Hematopoietic multipotent progenitor cell treated with erythropoietin and hydrocortisone succinate and interleukin-3 and kit ligand, for 17 days (in vitro differentiated cells): ENCODE measurements at regions not wholly inside any gene's neighbourhood (a gene's known extent, or its start where the extent isn't known, plus 50 kb on each side); places are given as distances from the start of the nearest gene placed in this dataset.

ENCODE experiments used
- DNase-seq: peaks from one replicate; pipeline ENCODE4 v3.0.0-alpha.2; 2015; ENCODE audit warnings: low spot score

DNA sequence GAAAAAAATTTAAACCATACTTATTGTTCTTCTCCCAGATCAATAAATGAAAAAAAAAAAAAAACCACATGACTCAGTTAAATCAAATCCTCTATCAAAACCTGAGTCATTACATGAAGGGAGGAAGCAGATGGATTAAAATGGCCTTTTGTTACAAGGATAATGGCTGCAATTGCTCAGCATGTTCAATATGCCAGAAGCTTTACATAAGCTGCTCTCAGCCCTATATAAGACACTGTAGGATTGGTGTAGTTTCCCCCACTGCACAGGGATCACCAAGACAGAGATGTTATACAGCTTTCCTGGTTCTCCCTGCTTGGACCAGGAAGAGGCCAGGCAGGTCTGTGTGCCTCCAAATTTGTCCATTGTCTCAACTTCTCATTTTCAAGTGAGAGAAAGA, 101.6 kb upstream of the MAP1B start:
- no peak for DNase-seq

DNA sequence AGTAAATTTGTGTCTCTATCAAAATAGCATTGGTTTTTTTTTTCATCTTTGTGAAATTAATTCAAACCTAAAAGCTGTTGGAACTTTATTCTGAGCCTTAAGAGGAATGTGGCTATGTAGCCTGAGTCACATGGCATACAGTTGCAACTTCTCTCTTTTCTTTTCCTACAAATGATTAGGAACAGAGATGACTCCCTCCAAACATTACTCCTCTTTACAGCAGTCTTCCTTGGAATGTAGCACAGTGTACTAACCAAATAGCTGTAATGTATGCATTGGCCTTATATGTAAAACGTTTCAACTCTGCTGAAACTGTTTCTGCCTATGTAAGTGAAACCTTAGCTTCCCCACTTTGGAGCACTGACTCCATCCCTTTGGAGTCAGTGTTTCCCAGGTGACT, 100.9 kb upstream of the MAP1B start:
- no peak for DNase-seq

DNA sequence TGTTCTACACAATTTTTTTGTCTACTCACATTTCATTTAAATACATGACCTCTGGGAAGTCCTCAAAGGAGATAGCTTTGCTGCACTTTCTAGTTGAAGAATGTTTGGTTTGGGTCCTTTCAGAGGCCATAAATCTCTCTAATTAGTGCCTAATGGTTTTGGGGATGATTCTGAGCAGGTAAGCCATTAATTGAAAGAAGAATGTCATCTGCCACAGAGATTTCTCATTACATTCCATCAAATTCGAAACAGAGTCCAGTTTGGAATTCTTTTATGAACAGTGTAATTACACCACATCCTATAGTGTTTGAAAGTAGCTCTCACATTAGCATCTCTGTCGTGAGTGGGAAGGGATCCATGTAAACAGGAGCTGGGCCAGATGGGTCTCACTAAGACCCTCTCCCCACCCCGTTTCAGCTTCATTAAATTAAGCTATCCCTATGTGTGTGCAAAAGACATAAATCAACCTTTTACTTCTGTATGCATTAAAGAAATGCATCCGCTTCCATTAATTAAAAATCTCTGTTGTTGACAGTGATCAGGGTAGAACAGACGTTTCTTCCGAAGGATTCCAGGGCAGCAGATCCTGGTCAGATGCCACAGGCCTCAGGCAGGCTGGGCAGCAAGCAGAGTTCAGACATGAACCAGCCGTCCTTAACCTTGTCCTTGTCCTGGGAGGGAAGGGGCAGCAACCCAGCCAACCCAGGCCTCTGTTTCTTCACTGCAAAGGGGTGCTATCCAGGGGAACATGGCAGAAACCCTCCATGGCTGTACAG, 99.8 kb upstream of the MAP1B start:
- no peak for DNase-seq

DNA sequence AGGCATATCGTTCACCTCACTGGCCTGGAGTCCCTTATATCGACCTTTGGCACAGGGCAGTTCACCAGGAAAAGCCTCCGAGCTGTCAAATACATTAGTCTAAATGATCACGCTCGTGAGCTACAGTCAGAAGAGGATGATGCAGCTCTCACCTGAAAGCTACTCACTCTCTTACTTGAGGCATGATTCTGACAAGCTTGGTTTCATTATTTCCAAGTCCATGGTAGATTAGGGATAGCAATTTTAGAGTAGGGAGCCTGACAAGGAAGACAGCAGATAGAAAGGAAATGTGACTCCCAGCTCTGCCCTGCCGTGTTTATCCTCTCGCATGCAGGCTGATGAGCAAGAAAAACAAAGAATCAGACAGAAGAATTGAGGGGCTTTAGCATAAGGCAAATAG, 98.0 kb upstream of the MAP1B start:
- no peak for DNase-seq

DNA sequence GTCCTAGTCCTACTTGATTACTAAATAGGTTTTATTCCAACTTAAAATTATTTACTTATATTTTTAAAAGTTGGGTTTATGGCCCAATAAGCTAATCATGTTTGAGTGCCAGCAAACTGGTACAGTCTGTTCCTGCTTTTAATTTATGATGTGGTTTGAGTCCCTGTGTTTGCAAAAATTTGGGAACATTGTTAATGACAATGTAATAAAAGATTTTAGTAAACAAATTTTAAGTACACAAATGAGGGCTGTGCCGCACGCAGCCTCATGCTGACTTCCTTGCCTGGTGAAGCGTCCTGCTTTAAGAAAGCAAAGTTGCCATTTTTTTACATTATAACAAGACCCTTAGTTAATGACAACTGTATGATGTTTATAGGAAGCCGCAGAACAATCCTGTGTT, 96.8 kb upstream of the MAP1B start:
- no peak for DNase-seq

DNA sequence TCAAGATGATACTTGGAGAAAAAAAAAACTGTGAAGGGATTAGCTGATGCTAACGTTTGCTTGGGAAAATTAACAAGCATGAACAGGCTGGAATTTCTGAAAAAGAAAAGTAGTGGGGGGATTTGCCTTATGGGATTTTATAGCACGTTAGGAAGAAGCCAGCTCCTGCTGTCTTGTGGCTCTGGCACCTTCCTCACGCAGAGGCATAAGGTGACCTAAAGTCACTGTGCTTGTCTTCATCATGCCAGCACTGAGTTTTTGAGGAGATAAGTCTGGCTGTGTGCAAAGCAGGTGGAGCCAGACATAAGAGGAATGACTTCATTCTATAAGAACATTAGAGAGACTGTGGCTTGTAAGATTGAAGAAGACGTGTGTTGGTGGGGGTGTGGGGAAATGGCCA, 94.4 kb upstream of the MAP1B start:
- DNase-seq: no peak

DNA sequence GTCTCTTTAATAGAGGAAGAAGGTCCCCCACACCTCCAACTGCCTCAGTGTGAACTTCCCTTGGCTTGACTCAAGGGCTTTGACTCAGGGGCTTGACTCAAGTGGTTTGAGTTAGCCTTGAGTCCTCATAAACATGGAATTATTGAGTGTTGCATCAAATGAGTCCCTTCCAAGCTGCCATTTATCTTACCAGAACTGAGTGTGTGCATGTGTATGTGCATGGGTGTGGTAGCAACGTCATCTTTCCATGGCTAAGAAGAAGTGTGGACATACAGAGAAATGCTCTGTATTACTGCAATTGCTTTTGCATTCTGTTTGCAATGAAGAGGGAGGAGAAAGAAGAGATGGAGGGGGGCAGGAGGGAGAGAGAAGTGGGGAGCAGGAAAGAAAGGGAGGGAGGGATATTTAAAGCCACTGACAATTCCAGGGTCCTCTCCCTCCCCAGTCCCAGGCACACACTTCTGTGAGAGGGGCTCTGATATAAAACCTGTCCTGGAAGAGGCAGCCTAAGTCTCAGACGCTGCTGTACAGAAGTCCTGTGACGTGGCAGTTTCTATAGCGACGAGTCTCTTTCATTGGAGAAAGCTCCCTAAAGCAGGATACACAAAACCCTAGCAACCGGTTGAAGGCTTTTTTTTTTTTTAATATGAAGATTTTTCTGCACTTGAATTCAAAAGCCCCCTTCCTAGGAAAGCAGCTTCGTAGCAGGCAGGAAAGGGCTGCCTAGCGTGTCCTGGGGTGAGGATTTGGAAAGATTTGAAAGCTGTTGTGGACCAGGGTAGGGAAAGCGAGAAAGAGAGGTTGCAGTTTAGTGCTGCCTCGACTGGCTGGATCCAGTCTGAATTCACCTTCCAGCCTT, 93.3 kb upstream of the MAP1B start:
- DNase-seq: no peak

DNA sequence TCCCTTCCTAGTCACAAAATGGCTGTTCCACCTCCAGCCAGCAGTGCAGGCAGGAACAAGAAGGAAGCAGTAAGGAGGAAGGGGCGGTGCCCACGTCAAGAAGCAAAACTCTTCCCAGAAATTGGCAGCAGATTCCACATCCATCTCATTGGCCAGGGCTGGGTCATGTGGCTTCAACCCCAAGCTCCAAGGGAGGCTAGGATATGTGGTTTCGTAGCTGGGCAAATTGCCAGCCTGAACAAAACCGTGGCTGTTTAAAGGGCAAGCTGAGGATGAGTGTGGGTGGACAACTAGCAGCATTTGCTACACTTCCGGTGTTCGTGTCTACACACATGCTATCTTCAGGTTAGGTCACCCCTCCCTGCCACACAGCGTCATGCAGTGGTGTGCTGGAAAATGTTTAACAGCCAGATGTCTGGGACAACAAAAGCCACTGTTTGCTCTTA, 92.1 kb upstream of the MAP1B start:
- DNase-seq: no peak

DNA sequence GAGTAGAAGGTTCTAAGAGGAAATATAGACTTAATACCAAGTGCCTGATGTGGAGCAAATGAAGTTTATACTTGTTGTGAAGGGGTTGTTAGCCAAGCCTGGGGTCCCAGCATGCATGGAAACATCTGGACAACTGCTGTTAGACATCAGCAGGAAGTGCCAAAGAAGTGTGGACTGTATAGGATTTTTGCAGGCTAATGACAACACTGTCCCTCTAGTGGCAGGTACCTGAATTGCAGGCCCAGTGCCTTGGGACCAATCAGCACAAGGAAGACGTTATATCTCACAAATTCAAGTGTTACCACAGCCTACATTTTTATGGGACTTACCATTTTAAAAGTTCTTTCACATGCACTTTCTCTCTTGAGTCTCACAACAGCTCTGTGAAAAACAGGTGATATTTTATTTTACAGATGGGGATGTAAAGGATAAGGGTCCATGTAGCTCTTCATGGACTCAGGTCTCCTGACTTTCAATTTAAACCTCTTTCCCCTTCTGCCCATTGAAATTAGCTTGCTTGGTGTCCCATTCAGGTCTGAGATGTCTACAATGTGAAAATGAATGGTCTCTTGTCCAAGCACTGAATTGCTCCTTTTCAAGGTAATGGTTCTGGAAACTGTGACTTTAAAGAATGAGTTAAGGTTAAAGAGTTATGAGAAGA, 89.0 kb upstream of the MAP1B start:
- peak; percentile 62 for DNase-seq

DNA sequence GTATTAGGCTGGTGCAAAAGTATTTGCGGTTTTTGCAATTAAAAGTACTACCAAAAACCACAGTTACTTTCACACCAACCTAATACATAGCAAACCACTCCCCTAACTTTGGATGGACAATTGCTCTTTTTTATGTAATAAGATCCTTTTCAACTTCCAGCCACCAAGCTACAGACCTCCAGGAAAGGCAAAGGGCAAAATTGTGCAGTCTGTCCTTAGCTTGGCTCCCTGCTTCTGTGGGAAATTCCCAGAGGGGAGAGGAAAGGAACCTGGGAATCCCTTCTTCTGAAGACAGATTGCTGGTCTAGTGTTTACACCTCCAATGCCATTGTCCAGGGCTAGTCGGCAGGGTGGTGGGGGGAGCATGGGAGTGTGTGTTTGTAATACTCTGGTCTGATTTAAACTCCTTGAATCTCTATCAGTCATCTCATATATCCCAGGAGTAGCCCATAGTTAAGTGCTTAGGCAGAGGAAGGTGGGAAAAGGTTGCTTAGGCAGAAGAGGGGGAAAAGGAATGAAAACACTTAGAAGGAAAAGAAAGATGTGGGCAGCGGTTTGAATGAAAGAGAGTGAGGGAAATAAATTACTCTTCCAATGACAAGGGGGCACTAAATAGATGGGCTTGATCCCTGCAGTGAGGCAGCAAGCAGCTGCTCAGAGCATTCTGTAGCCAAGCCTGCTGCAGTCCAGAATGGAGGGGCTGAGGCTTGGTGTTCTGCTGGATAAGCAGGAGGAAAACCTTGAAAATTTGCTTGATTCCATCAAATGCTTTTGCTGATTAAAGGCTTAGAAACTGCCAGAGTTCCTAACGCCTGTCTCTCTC, 86.9 kb upstream of the MAP1B start:
- DNase-seq: no peak

DNA sequence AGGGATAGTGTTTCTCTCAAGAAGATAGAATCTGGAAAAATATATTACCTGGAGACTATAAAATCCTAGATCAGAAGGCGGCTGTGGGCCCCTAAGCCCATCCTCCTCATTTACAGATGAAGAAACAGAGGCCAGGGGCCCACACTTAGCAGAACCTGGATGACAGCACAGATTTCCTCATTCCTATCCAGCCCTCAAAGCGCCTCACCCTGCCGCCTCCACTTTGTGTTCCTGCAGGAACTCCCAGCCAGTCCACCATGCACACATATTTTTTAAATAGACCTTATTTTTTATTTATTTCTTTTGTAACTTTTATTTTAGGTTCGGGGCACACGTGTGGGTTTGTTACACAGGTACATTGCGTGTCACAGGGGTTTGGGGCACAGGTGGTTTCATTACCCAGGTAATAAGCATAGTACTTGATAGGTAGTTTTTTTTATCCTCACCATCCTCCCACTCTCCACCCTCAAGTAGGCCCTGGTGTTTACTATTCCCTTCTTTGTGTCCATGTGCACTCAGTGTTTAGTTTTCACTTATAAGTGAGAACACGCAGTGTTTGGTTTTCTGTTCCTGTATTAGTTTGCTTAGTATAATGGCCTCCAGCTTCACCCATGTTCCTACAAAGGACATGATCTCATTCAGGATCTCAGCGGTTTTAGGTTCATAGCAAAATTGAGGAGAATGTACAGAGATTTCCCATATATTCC, 85.5 kb upstream of the MAP1B start:
- no peak for DNase-seq

DNA sequence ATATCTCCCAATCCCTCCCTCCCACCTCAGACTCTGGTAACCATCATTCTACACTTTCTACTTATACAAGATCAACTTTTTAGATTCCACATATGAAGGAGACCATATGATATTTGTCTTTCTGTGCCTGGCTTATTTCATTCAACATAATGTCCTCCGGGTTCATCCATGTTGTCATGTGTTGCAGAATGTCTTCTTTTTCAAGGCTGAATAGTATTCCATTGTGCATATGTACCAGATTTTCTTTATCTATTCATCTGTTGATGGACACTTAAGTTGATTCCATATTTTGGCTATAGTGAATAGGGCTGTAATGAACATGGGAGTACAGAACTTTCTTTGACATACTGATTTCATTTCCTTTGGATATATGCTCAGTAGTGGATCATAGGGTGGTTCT, 78.9 kb upstream of the MAP1B start:
- DNase-seq: no peak

DNA sequence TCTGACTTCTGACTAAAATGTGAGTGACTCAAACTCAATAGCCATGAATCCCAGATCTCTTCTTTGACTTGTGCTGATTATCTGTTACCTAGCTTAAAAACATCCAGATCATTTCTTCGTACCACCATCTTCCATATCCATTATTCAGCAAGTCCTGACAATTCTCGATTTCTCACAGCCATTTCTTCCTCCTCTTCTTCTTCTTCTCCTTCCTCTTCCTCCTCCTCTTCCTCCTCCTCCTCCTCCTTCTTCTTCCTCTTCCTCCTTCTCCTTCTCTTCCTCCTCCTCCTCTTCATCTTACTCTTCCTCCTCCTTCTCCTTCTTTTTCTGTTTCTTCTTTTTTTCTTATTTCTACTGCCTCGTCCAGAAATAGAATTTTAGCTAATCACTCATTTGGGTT, 77.0 kb upstream of the MAP1B start:
- no peak for DNase-seq

DNA sequence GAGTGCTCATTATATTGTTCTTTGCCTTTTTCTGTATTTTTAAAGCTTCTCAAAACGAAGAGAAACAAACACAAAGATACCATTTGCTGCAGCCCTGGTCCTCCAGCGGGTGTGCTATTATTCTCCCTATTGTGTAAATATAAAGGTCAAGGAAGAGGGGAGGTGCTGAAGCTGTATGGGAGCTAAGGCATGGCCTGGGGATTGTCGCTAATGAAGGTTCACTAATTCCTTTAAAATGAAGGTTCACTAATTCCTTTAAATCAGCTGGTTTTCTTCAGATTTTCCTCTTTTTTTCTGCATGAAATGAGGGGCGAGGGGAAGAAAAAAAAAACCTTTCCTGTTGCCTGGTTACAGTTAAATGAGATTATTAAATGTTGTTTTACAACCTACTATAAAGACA, 74.5 kb upstream of the MAP1B start:
- no peak for DNase-seq

DNA sequence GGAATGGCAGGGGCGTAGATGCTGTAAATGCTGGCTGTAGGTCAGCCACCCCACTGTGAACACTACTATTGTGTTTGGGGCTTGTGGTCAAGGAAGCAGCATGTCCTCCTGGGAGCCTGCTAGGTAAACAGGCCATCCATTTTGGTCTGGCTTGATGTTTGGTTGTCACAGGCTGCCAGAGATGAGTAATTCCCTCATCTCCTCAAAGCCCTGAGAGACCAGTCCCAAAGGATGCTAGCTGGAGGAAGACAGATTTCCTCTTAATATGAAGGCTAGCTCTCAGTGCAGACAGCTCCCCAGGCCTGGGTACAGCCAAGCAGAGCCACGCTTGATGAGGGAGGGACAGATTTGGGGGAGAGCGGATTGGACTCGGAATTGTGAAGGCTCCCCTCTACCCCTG, 72.5 kb upstream of the MAP1B start:
- DNase-seq: no peak

DNA sequence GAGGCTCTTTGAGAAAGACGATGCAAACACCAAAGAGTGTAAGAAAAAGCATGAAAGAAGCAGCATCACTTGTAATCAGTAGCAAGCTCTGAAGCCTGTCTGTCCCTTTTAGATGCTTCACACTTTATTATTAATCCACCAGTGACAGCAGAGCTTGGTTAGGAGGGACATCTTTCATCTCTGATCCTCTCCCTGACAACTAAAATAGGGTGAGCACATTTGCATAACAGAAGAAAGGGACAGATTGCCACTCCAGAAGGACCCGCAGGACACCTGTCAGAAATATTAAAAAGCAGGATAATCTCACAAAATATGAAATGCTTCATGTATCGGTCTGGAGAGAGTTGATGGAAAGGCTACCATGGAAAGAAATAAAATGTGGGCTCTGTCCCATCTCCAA, 71.4 kb upstream of the MAP1B start:
- DNase-seq: no peak

DNA sequence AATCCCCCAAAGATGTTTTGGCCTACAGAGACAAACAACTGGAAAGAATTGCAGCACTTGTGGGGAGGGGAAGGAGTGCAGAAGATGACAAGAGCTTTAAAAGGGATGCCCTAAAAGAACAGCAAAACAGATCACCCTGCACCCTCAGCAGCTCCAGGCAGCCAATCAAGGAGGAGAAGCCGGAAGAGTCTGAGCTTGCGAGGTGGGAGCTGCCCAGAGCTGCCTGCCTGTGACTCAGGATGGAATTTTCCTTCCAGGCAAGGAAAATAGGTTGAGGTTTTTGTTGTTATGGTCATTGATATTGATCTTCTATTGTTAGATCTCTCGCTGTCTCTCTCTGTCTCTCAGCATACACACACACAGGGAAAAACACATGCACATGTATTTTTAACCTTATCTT, 70.3 kb upstream of the MAP1B start:
- no peak for DNase-seq

DNA sequence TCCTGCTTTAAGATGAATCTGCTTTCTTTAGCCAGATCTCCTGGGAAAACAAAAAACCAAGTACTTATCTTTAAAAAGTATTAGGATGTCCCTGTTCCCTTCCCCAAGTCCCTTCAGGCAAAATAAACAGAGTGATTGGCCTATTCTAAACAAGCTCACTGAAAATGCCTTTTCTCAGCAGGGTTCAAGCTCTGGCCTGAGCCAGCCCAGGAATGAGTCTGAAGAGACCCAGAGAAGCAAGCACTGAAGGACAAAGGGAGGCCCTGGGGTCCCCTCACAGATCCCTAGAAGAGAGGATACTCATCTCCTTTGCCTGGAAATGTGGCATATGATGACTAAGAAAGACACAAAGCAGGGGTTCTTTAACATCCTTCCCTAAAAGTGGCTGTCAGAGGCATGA, 66.8 kb upstream of the MAP1B start:
- no peak for DNase-seq

DNA sequence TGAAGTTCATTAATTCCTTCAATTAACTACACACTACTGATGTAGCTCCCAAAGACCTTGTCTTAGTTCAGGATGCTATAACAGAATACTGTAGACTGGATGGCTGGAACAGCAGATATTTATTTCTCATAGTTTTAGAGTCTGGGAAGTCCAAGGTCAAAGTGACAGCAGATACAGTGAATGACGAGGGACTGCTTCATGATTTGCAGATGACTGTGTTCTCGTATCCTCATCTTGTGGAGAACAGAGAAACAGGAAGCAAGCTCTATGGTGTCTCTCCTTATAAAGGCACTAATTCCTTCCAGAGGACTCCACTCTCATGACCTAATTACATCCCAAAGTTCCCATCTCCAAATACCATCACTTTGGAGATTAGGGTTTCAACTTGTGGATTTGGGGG, 65.6 kb upstream of the MAP1B start:
- DNase-seq: no peak

DNA sequence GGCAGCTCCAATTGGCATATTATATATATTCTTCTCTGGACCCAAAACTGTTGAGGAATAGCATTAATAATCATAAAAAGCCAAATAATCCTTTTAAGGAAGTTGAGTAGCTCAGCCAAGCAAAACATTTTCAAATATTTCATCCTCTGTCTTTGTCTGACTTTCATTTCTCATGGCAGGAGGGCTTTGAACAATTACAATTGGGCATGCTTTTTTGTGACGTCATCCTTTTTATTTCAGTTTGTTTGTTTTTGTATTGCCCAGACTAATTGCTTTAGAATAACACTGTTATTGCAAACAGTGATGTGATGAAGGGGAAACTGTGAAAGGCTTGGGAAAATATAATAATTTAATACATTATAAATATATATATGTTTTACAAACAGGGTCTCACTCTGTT, 65.2 kb upstream of the MAP1B start:
- no peak for DNase-seq

DNA sequence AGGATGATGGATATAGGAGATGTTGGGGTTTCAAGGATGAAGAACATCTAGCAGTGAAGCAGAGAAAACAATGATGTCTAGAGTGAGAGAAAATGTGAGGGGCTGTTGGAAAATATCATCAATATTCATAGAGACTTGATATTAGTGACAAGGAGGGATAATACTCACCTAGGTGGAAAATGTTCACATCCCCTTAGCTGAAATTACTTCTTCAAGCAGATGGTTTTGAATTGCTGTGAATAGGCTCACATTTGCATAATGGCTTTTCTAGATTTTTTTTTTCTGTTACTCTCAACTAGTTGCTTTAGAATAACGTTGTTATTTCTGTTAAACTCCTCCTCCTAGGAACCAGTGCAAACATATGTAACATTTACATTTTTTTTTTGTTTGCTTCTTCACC, 61.6 kb upstream of the MAP1B start:
- DNase-seq: no peak

DNA sequence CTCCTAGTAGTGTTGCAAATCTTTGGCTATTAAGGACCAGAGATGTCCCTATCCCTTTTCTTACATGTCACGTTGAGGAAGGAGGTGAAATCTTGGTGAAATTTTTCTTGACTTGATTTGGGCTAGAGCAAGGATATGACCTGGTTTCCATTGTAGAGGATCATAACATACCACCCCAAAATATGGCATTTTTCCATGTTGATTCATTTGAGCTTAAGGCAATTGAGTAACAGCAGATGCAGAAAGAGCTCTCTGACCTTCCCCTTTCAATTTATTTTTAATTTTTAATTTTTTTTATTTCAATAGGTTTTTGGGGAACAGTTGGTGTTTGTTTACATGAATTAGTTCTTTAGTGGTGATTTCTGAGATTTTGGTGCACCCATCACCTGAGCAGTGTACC, 61.2 kb upstream of the MAP1B start:
- DNase-seq: no peak
